ENCODE measurements at regions not wholly inside any gene's neighbourhood (a gene's known extent, or its start where the extent isn't known, plus 50 kb on each side); places are given as distances from the start of the nearest gene placed in this dataset.

GRCh38 chr1:93771843-93772242, 90.2 kb upstream of the BCAR3 start:
- H3K79me2 ChIP-seq (ENCODE audit: insufficient read depth, low read length) = no peaks in the 10 kb centered on the region
- H3K4me2 ChIP-seq (ENCODE audit: low read depth, low read length, poor library complexity, severe bottlenecking) = no peak overlapping the region

GRCh38 chr1:93770640-93771039, 89.0 kb upstream of the BCAR3 start:
- no peaks in the 10 kb centered on the region for H3K36me3 ChIP-seq (ENCODE audit: low read length)
- H3K79me2 ChIP-seq (ENCODE audit: insufficient read depth, low read length) = no peaks in the 10 kb centered on the region

More at GRCh38 chr1:93771843-93772242, 90.2 kb upstream of the BCAR3 start:
- no peaks in the 10 kb centered on the region for H3K9me2 ChIP-seq (replicated peaks; ENCODE audit: insufficient read depth, low read length)
- no peak overlapping the region for H3K9ac ChIP-seq (ENCODE audit: low read length)
- H3K9me3 ChIP-seq (ENCODE audit: insufficient read depth, low read length) = no peaks in the 10 kb centered on the region
- TF ChIP-seq, protein P1, sequence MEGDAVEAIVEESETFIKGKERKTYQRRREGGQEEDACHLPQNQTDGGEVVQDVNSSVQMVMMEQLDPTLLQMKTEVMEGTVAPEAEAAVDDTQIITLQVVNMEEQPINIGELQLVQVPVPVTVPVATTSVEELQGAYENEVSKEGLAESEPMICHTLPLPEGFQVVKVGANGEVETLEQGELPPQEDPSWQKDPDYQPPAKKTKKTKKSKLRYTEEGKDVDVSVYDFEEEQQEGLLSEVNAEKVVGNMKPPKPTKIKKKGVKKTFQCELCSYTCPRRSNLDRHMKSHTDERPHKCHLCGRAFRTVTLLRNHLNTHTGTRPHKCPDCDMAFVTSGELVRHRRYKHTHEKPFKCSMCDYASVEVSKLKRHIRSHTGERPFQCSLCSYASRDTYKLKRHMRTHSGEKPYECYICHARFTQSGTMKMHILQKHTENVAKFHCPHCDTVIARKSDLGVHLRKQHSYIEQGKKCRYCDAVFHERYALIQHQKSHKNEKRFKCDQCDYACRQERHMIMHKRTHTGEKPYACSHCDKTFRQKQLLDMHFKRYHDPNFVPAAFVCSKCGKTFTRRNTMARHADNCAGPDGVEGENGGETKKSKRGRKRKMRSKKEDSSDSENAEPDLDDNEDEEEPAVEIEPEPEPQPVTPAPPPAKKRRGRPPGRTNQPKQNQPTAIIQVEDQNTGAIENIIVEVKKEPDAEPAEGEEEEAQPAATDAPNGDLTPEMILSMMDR (IDR thresholded peaks at IDR 0.05; ENCODE audit: insufficient read depth, low read length, poor library complexity, severe bottlenecking) = no peak
- no peak for TF ChIP-seq EZH2phosphoT487 (conservative IDR thresholded peaks at IDR 0.05; ENCODE audit: low read length)
- no peak overlapping the region for H3K27ac ChIP-seq (ENCODE audit: low read depth, low read length)
- no peaks in the 10 kb centered on the region for H3K27me3 ChIP-seq (ENCODE audit: low read length)
- no peak overlapping the region for H3K4me3 ChIP-seq (ENCODE audit: insufficient read depth, low read length, poor library complexity, severe bottlenecking)
- H2AFZ ChIP-seq (ENCODE audit: low read depth, low read length, severe bottlenecking) = no peak overlapping the region
- H3F3A ChIP-seq (ENCODE audit: insufficient read depth) = no peaks in the 10 kb centered on the region
- H3K36me3 ChIP-seq (ENCODE audit: low read length) = no peaks in the 10 kb centered on the region
- H4K20me1 ChIP-seq (ENCODE audit: low read depth, low read length) = no peaks in the 10 kb centered on the region

DNA sequence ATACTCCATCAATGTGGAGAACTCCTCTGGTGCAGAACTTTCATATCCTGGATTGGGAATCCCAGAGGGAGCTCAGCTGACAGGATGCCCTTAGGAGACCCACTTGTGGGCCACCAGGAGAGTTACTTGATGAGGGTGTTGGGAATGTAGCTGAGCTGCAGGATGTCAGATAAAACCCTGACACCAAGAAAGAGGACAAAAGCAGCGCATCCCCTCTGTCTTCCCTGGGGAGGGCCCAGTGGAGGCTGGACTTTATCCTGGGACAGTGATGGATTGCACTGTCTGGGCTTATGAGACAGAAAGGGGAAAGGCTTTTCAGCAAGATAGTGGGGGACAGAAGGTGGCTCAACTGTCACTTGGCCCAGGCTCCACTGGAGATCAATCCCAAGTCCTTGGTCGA, 88.1 kb upstream of the BCAR3 start:
- no peaks in the 10 kb centered on the region for H3K79me2 ChIP-seq (ENCODE audit: insufficient read depth, low read length)
- H3K27ac ChIP-seq (ENCODE audit: low read depth, low read length) = no peak overlapping the region
- TF ChIP-seq, protein P1 (IDR thresholded peaks at IDR 0.05; ENCODE audit: insufficient read depth, low read length, poor library complexity, severe bottlenecking) = no peak
- no peak for TF ChIP-seq EZH2phosphoT487 (conservative IDR thresholded peaks at IDR 0.05; ENCODE audit: low read length)
- no peaks in the 10 kb centered on the region for H3K36me3 ChIP-seq (ENCODE audit: low read length)
- no peaks in the 10 kb centered on the region for H3K9me3 ChIP-seq (ENCODE audit: insufficient read depth, low read length)
- no peaks in the 10 kb centered on the region for H3F3A ChIP-seq (ENCODE audit: insufficient read depth)
- no peak overlapping the region for H3K9ac ChIP-seq (ENCODE audit: low read length)
- no peaks in the 10 kb centered on the region for H3K9me2 ChIP-seq (replicated peaks; ENCODE audit: insufficient read depth, low read length)
- H2AFZ ChIP-seq (ENCODE audit: low read depth, low read length, severe bottlenecking) = no peak overlapping the region
- no peak overlapping the region for H3K4me3 ChIP-seq (ENCODE audit: insufficient read depth, low read length, poor library complexity, severe bottlenecking)
- no peak overlapping the region for H3K4me2 ChIP-seq (ENCODE audit: low read depth, low read length, poor library complexity, severe bottlenecking)
- no peaks in the 10 kb centered on the region for H3K27me3 ChIP-seq (ENCODE audit: low read length)
- H4K20me1 ChIP-seq (ENCODE audit: low read depth, low read length) = no peaks in the 10 kb centered on the region

More at GRCh38 chr1:93770640-93771039, 89.0 kb upstream of the BCAR3 start:
- no peaks in the 10 kb centered on the region for H3K27me3 ChIP-seq (ENCODE audit: low read length)
- H3F3A ChIP-seq (ENCODE audit: insufficient read depth) = no peaks in the 10 kb centered on the region
- H2AFZ ChIP-seq (ENCODE audit: low read depth, low read length, severe bottlenecking) = no peak overlapping the region
- H3K9me3 ChIP-seq (ENCODE audit: insufficient read depth, low read length) = no peaks in the 10 kb centered on the region
- H3K27ac ChIP-seq (ENCODE audit: low read depth, low read length) = no peak overlapping the region
- H4K20me1 ChIP-seq (ENCODE audit: low read depth, low read length) = no peaks in the 10 kb centered on the region
- H3K9me2 ChIP-seq (replicated peaks; ENCODE audit: insufficient read depth, low read length) = no peaks in the 10 kb centered on the region
- H3K4me3 ChIP-seq (ENCODE audit: insufficient read depth, low read length, poor library complexity, severe bottlenecking) = no peak overlapping the region
- H3K4me2 ChIP-seq (ENCODE audit: low read depth, low read length, poor library complexity, severe bottlenecking) = no peak overlapping the region
- no peak for TF ChIP-seq EZH2phosphoT487 (conservative IDR thresholded peaks at IDR 0.05; ENCODE audit: low read length)
- TF ChIP-seq, protein P1 (IDR thresholded peaks at IDR 0.05; ENCODE audit: insufficient read depth, low read length, poor library complexity, severe bottlenecking) = no peak
- H3K9ac ChIP-seq (ENCODE audit: low read length) = no peak overlapping the region
